MM.1S (cell line): ENCODE measurements at regions not wholly inside any gene's neighbourhood (a gene's known extent, or its start where the extent isn't known, plus 50 kb on each side); places are given as distances from the start of the nearest gene placed in this dataset.
"Not testable (repeated sequence)": the region's sequence is repeated elsewhere in the genome, so short reads cannot be mapped to it uniquely, and the experiment has no call there.

ENCODE experiments used
- CTCF ChIP-seq: fragments of 300-600 bp; sonication (generic); IDR thresholded peaks from 2 replicates; pipeline ENCODE4 v1.5.1; 2016; ENCODE audit warnings: antibody characterized with exemption, low read length, mixed read lengths
- EZH2 ChIP-seq: fragments of 300-600 bp; sonication (generic); optimal IDR thresholded peaks from 2 replicates; pipeline ENCODE3; 2017; ENCODE audit warnings: low read depth, mild to moderate bottlenecking, antibody characterized with exemption, low read length, mixed read lengths
- EZH2phosphoT487 ChIP-seq: fragments of 300-600 bp; sonication (generic); IDR thresholded peaks from 2 replicates; pipeline ENCODE4 v1.6.1; 2018; ENCODE audit warnings: antibody characterized with exemption, low read length

- not testable (repeated sequence) for TF ChIP-seq CTCF, EZH2, EZH2phosphoT487
Measured at GRCh38 chr21:5147685-5148084, 5373.7 kb upstream of the TPTE start.
